HAP-1 (cell line): ENCODE measurements at regions not wholly inside any gene's neighbourhood (a gene's known extent, or its start where the extent isn't known, plus 50 kb on each side); places are given as distances from the start of the nearest gene placed in this dataset.
A peak's percentile ranks its signal among the peaks of the same experiment; 100 is the strongest.
"Not testable (repeated sequence)": the region's sequence is repeated elsewhere in the genome, so short reads cannot be mapped to it uniquely, and the experiment has no call there.

Experiments
- DNase-seq, 2 experiments: peaks; one replicate each; pipeline ENCODE4 v3.0.0-alpha.2; 2016 to 2020; ENCODE audit warnings: low spot score in 2 of 2
- H3K27me3 ChIP-seq: fragments of 250-450 bp; sonication (Bioruptor Pico); 2 replicates; pipeline ENCODE4 v1.5.1; 2020; ENCODE audit warnings: low read depth, mild to moderate bottlenecking, moderate library complexity
- H3K36me3 ChIP-seq: fragments of 250-450 bp; sonication (Bioruptor Pico); replicated peaks from 2 replicates; pipeline ENCODE4 v1.5.1; 2020; ENCODE audit warnings: mild to moderate bottlenecking
- H3K4me1 ChIP-seq: fragments of 250-450 bp; sonication (Bioruptor Pico); 2 replicates; pipeline ENCODE4 v1.5.1; 2020; ENCODE audit warnings: mild to moderate bottlenecking
- H3K4me3 ChIP-seq: fragments of 250-450 bp; sonication (Bioruptor Pico); 2 replicates; pipeline ENCODE4 v1.5.1; 2020; ENCODE audit warnings: mild to moderate bottlenecking, moderate library complexity
- H3K9me3 ChIP-seq: fragments of 250-450 bp; sonication (Bioruptor Pico); 2 replicates; pipeline ENCODE4 v1.5.1; 2020; ENCODE audit warnings: mild to moderate bottlenecking, moderate library complexity
- in situ Hi-C: fragments of 300-500 bp; cut with MboI; formaldehyde crosslinking; loops from 3 replicates; pipeline ENCODE4 v1.14.3; 2020; ENCODE audit warnings: low sequenced_read_pairs, inconsistent platforms, mixed read lengths

DNA sequence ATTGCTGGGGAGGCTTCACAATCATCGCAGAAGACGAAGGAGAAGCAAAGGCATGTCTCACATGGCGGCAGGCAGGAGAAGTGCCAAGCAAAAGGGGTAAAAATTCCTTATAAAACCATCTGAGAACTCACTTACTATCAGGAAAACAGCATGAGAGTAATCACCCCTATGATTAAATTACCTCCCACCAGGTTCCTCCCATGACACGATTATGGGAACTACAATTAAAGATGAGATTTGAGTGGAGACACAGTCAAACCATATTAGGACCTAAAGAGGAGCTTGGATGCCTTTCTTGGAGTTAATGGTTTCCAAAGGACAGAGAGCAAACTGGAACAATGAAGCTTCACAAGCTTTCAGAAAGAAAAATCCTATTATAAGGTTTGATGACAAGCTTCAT, 168.4 kb upstream of the SMARCAD1 start:
- Histone ChIP-seq H3K36me3 (no peaks in the 10 kb centered on the region), H3K4me1 (no peaks in the 10 kb centered on the region), H3K27me3 (no peaks in the 10 kb centered on the region), H3K4me3 (no peak overlapping the region), H3K9me3 (no peaks in the 10 kb centered on the region)
- in situ Hi-C loops = no loop called here
- no peak for DNase-seq

DNA sequence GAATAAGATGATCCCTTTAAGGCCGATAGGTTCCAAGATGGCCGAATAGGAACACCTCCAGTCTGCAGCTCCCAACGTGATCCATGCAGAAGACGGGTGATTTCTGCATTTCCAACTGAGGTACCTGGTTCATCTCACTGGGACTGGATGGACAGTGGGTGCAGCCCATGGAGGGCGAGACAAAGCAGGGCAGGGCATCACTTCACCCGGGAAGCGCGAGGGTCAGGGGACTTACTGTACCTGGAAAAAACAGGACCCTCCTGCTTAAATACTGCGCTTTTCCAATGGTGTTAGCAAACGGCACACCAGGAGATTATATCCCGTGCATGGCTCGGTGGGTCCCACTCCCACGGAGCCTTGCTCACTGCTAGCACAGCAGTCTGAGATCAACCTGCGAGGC, 163.2 kb upstream of the SMARCAD1 start:
- H3K27me3 ChIP-seq, H3K36me3 ChIP-seq, in situ Hi-C loops, H3K4me3 ChIP-seq, DNase-seq, H3K4me1 ChIP-seq, H3K9me3 ChIP-seq: not testable (repeated sequence)

DNA sequence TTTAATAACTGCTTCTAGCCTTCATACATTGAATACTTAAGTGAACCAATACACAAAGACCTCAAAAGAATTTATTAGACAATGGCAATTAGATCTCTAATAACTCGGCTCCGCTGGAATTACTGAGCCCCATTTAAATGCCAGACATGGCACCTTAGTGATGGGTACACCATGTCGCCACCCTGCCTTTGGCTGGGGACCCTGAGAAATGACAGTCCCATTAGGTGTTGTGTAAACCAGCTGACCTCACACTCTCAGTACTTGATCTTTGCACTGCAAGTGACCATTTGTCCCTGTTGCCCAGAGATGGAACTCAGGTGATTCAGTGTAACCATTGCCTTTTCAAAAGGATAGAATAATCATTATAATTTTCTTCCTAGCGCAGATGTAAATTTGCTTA, 144.6 kb upstream of the SMARCAD1 start:
- H3K27me3 ChIP-seq = no peaks in the 10 kb centered on the region
- no peaks in the 10 kb centered on the region for H3K9me3 ChIP-seq
- no peak for DNase-seq
- in situ Hi-C loops = no loop called here
- H3K36me3 ChIP-seq = no peaks in the 10 kb centered on the region
- no peak overlapping the region for H3K4me3 ChIP-seq
- no peaks in the 10 kb centered on the region for H3K4me1 ChIP-seq

DNA sequence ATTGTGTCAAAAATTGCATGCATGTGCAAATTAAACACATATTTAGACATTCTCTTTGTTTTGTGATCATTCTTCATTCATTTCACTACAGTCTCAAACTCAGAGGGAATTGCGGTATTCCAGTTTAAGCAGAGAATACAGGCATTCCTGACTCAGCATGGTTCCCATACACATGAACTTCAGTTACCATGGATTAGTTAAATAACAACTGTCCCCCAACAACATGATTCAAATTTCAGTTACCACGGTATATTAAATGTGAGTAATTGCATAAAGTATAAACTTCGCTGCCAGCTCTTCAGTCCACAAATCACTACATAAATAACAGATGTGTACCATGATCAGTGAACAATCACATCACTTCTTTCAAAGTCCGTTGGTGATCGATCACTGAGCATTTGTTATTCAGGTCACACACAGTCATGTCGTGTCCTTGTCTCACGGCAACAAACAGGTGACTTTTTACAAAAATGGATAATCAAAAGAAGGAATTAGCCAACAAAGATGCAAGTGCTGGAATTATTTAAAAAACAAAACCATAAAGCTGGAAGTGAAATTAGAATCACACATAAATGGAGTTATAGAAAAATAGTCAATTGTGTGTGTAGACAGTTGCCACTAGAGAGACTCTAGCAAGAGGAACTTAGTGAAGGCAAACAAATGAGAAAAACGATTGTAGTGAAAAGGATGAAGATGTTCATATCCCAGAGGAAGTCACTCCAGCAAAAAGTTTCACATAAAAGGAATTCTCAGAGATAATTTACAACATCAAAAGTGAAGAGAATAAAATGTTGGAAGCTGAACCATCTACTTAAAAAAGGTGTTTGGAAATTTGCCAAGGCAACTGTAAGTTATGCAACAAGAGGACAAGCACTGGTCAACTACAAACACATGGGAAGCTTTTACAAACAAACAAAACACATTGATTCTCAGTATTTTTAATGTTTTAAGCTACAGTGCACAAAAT, 138.6 kb upstream of the SMARCAD1 start:
- no peaks in the 10 kb centered on the region for H3K27me3 ChIP-seq
- no peak for DNase-seq
- H3K4me1 ChIP-seq = no peaks in the 10 kb centered on the region
- in situ Hi-C loops = no loop called here
- H3K36me3 ChIP-seq = no peaks in the 10 kb centered on the region
- no peaks in the 10 kb centered on the region for H3K9me3 ChIP-seq
- H3K4me3 ChIP-seq = no peak overlapping the region

DNA sequence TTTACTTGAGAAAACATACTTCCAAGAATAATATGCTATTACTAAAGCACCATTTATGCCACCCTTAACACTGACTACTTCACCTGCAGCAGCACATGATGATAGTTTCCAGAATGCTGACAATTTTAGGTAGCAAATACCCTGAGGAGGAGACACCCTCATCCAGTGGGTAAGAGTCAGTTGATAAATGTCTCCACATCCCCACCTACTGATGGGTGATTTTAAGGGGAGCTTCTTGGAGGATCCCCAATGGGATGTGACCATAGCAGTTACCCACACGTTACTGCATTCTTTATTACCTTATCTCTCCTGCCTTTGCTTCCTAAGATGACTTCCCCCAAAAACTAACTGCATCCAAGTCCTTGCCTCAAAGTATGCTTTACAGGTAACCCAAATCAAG, 131.2 kb upstream of the SMARCAD1 start:
- no peaks in the 10 kb centered on the region; the same call in 1 of the 2 replicates for H3K9me3 ChIP-seq
- no peaks in the 10 kb centered on the region for H3K27me3 ChIP-seq
- no peaks in the 10 kb centered on the region for H3K36me3 ChIP-seq
- in situ Hi-C loops = no loop called here
- no peaks in the 10 kb centered on the region for H3K4me1 ChIP-seq
- H3K4me3 ChIP-seq = no peak overlapping the region
- no peak for DNase-seq

DNA sequence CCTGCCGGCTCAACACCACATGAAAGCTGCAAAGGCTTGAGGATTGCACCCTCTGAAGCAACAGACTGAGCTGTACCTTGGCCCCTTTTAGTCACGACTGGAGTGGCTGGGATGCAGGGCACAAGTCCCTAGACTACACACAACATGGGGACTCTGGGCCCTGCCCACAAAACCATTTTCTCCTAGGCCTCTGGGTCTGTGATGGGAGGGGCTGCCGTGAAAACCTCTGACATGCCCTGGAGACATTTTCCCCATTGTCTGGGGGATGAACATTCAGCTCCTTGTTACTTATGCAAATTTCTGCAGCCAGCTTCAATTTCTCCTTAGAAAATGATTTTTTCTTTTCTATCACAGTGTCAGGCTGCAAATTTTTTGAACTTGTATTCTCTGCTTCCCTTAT, 123.5 kb upstream of the SMARCAD1 start:
- Histone ChIP-seq H3K4me3 (no peak overlapping the region), H3K36me3 (no peaks in the 10 kb centered on the region), H3K27me3 (no peaks in the 10 kb centered on the region), H3K4me1 (peaks cover 6% of the 10 kb centered on the region), H3K9me3 (no peaks in the 10 kb centered on the region; the same call in 1 of the 2 replicates)
- peak; percentile 17 to 82 for DNase-seq
- in situ Hi-C loops = no loop called here

DNA sequence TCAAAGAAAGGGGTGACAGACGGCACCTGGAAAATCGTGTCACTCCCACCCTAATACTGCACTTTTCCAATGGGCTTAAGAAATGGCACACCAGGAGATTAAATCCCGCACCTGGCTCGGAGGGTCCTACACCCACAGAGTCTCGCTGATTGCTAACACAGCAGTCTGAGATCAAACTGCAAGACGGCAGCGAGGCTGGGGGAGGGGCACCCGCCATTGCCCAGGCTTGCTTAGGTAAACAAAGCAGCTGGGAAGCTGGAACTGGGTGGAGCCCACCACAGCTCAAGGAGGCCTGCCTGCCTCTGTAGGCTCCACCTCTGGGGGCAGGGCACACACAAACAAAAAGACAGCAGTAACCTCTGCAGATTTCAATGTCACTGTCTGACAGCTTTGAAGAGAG, 108.5 kb upstream of the SMARCAD1 start:
- in situ Hi-C loops, H3K4me3 ChIP-seq, H3K4me1 ChIP-seq, H3K27me3 ChIP-seq, H3K36me3 ChIP-seq, H3K9me3 ChIP-seq: not testable (repeated sequence)
- DNase-seq = peak in 1 of 2 experiments; percentile 56

DNA sequence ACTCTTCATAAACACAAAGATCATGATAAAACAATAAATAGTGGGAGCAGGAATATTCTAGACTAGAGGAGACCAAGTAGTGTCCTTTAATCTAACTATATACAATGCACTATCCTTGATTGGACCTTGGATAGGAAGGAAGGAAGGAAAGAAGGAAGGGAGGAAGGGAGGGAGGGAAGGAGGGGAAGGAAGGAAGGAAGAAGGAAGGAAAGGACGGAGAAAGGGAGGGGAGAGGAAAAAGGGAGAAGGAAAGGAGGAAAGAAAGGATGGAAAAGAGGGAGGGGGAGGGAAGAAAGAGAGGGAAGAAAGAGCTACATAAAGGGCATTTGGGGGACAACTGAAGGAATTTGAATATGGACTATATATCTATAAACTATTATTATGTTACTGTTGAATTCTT, 95.0 kb upstream of the SMARCAD1 start:
- H3K9me3 ChIP-seq = no peaks in the 10 kb centered on the region
- H3K4me1 ChIP-seq = no peaks in the 10 kb centered on the region
- in situ Hi-C loops = no loop called here
- H3K27me3 ChIP-seq = no peaks in the 10 kb centered on the region
- H3K4me3 ChIP-seq = no peak overlapping the region
- no peak for DNase-seq
- no peaks in the 10 kb centered on the region for H3K36me3 ChIP-seq

DNA sequence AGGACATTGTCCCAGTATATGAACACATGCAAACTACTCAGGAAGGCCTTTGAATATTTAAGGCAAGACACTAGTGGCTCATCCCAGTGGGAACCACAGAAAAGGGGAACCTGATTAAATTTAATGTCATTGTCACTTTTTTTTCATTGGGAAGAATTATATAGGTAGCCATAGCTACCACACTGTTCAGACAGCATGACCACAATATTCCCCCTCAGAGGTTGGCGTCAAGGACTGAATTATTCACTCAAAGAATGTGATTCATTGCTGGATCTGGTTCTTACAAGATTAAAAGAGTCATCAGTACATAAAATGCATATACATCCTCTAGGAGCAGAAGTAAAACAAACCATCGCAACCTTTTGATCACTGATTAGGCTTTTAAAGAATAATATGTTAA, 92.0 kb upstream of the SMARCAD1 start:
- in situ Hi-C loops = no loop called here
- no peaks in the 10 kb centered on the region for H3K27me3 ChIP-seq
- DNase-seq = no peak

DNA sequence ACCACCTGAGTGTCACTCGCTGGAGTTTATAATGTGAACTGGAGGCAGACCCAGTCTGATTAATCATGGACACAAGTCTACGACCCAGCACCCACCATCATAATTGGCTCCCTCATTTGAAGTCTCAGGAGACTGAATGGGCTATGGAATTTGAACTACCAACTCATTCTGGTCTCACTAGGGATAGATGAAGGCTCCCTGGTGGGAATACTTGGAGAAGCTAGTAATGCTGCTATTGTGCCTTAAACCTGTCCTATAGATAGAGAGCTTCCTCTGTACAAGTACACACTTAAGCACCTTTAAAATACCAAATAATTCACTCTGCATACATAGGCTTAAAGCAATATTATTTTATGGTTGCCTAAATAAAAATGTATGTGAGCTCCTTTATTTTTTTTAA, 90.8 kb upstream of the SMARCAD1 start:
- in situ Hi-C loops = no loop called here
- Histone ChIP-seq H3K4me3 (no peak overlapping the region), H3K4me1 (no peaks in the 10 kb centered on the region), H3K9me3 (no peaks in the 10 kb centered on the region), H3K27me3 (no peaks in the 10 kb centered on the region), H3K36me3 (no peaks in the 10 kb centered on the region)
- no peak for DNase-seq

More for the DNA sequence above, 92.0 kb upstream of the SMARCAD1 start:
- Histone ChIP-seq H3K4me3 (no peak overlapping the region), H3K36me3 (no peaks in the 10 kb centered on the region), H3K9me3 (no peaks in the 10 kb centered on the region), H3K4me1 (no peaks in the 10 kb centered on the region)

DNA sequence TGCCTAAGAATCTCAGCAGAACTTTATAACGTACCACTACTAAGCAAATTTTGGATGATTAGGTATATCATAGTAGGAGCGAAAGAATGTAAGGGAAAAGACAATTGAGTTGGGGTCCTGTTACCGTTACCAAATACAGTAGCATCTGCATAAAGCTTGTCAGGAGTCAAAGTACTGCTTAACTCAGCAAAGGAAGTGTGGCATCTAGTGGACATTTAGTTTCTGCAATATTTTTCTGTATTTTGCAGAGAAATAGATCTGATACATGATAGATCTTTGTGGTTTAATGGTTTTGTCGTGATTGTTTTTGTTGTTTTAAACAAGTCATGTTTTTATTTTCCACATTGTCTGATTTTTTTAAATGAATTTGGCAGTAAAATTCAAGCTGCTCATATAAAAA, 81.0 kb upstream of the SMARCAD1 start:
- H3K4me3 ChIP-seq = no peak overlapping the region
- no peaks in the 10 kb centered on the region for H3K27me3 ChIP-seq
- DNase-seq = peak in 1 of 2 experiments; percentile 16
- H3K4me1 ChIP-seq = no peaks in the 10 kb centered on the region
- in situ Hi-C loops = loop anchor here (10.0 kb wide), 1 partner anchor 342 kb away; no protein-coding TSS in a partner anchor
- H3K9me3 ChIP-seq = no peaks in the 10 kb centered on the region
- H3K36me3 ChIP-seq = no peaks in the 10 kb centered on the region

DNA sequence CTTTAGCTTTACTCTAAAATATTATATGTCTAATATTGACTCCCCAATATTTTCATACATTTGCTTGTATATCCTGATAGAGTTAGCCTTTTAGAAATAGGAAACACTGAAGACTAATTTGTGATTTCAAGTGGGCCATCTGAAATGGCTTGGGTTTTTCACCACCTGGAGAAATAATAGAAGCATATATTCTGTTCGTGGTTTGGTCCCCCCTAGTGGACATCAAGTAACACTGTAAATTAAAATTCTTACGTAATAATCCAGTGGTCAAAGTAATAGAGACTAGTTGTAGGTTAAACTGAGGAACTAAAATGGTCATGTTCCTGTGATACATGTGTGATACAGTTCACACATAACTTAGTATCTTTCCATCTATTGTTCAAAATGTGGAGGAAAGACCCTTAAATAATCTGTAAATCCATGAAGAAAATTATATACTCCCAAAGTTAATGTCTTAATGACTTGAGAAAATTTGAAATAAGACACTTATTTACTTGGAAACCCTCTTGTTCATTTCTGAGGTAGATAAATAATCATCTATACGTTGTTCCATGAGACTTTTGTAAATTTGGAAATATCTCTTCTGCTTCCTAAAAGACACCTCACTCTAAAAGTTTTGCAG, 79.8 kb upstream of the SMARCAD1 start:
- peak in 1 of 2 experiments; percentile 53 for DNase-seq
- H3K4me3 ChIP-seq = no peak overlapping the region
- in situ Hi-C loops = loop anchor here (10.0 kb wide), 1 partner anchor 343 kb away; no protein-coding TSS in a partner anchor

DNA sequence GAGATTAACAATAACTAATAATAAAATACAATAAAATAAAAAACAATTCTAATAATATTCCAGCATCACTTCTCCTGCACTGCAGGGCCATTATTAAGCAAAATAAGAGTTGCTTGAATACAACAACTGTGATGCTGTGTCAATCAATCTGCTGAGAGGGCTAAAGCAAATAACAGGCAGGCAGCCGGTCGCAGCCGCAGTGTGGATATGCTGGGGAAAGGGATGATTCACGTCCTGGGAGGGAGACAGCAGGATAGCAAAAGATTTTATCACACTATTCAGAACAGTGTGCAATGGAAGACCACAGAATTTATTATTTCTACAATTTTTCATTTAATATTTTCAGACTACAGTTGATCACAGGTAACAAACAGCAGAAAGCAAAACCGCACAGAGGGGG, 76.5 kb upstream of the SMARCAD1 start:
- Histone ChIP-seq H3K36me3 (no peaks in the 10 kb centered on the region), H3K4me3 (no peak overlapping the region), H3K4me1 (no peaks in the 10 kb centered on the region), H3K9me3 (no peaks in the 10 kb centered on the region), H3K27me3 (no peaks in the 10 kb centered on the region)
- DNase-seq = no peak
- in situ Hi-C loops = loop anchor here (10.0 kb wide), 1 partner anchor 236 kb away; no protein-coding TSS in a partner anchor

More for the DNA sequence above, 79.8 kb upstream of the SMARCAD1 start:
- H3K36me3 ChIP-seq = no peaks in the 10 kb centered on the region
- no peaks in the 10 kb centered on the region for H3K9me3 ChIP-seq
- H3K27me3 ChIP-seq = no peaks in the 10 kb centered on the region
- H3K4me1 ChIP-seq = no peaks in the 10 kb centered on the region

DNA sequence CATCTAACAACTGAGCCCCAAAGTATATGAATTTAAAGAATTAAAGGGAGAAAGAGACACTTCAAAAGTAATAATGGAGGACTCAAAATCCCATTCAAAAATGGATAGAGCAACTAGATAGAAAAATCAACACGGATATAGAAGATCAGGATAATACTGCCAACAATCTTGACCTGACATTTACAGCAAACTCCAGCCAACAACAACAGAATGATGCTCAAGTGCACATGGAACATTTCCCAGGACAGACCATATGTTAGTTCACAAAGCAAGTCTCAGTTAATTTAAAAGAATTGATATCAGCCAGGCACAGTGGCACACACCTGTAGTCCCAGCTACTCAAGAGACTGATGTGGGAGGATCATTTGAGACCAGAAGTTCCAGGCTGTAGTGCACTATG, 72.0 kb upstream of the SMARCAD1 start:
- no peaks in the 10 kb centered on the region for H3K4me1 ChIP-seq
- H3K27me3 ChIP-seq = no peaks in the 10 kb centered on the region
- in situ Hi-C loops = loop anchor here (10.0 kb wide), 1 partner anchor 241 kb away; no protein-coding TSS in a partner anchor
- DNase-seq = no peak
- H3K9me3 ChIP-seq = no peaks in the 10 kb centered on the region
- H3K36me3 ChIP-seq = no peaks in the 10 kb centered on the region
- H3K4me3 ChIP-seq = no peak overlapping the region
